ENCODE measurements at regions not wholly inside any gene's neighbourhood (a gene's known extent, or its start where the extent isn't known, plus 50 kb on each side); places are given as distances from the start of the nearest gene placed in this dataset.

DNA sequence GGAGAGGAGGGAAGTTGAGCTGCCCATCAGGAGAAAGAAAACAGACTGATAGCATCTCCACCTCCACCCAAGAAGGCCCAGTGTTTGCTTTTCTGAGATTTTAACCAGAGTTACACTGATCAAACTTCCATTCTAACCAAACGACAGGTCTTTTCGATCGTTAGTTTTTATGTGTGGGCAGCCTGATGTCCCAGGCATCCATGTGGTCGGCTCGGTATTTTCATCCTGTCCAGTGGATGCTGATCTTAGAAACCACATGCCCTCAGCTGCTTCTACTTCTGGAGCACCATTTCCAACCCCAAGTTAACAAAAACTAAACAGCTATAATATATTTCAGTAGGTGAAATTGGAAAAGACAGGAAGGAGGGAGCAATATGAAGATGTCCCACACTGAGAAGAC, 536.8 kb upstream of the JAG1 start:
- no peak for DNase-seq (ENCODE audit: low read depth in 2 of 2)

DNA sequence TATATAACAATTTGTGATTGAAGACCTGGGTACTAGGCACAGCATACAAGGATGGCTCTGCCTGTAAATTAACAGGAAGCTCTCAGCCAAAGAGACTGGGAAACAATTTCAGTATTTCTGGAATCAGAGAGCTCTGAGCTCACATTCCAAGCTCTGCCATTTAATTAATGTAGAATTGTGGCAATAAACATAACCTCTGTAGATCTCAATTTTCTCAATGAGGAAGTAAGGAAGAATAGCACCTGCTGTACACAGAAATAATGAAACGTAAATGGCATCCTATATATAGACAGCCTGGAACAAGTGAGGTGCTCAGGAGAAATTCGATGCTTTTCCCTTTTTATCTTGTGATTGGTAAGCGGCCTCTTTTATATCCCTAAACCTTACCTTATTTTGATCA, 538.5 kb upstream of the JAG1 start:
- DNase-seq (ENCODE audit: low read depth in 2 of 2): no peak

DNA sequence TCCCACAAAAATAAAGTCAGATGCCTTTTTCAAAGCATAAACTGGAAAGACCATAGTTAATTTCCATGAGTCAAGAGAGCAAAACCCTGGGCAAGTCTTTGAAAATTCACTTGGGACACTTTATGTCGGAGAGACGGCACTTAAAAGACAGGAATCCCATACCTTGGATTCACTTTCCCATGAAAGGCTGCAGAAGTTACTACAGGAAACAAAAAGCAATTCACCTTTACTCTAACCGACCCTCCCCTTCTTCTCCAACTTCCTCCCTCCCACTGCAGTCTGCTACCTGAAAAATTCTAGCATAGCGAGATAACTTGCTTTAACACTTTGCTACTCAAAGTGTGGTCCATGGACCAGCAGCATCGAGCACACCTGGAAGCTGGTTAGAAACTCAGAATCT, 539.1 kb upstream of the JAG1 start:
- no peak for DNase-seq (ENCODE audit: low read depth in 2 of 2)

DNA sequence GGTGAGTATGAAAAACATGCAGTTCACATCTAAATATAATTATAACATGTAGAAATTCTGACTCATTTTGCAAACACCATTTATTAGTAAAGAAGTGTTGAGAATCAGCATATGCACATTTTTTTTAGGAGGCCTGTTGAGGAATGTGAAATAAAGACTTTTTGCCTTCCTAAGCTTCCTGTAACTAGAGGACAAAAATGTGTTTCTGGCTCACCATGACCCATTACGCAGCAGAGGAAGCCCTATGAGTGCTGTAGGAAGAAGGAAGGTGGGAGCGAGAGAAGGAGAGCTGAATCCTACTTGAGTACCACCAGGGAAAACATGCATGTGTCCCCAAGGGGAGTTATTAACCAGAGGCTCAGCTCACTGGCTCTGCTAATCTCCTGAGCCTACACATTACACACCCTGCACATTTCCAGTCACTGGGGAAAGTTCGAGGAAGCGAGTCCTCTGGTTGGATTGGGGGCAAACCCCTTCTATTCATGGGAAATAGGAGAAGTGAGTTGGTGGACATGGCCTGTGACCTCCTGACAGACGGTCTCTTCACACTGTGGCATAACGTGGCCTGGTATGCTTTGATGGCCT, 540.5 kb upstream of the JAG1 start:
- no peak for DNase-seq (ENCODE audit: low read depth in 2 of 2)

DNA sequence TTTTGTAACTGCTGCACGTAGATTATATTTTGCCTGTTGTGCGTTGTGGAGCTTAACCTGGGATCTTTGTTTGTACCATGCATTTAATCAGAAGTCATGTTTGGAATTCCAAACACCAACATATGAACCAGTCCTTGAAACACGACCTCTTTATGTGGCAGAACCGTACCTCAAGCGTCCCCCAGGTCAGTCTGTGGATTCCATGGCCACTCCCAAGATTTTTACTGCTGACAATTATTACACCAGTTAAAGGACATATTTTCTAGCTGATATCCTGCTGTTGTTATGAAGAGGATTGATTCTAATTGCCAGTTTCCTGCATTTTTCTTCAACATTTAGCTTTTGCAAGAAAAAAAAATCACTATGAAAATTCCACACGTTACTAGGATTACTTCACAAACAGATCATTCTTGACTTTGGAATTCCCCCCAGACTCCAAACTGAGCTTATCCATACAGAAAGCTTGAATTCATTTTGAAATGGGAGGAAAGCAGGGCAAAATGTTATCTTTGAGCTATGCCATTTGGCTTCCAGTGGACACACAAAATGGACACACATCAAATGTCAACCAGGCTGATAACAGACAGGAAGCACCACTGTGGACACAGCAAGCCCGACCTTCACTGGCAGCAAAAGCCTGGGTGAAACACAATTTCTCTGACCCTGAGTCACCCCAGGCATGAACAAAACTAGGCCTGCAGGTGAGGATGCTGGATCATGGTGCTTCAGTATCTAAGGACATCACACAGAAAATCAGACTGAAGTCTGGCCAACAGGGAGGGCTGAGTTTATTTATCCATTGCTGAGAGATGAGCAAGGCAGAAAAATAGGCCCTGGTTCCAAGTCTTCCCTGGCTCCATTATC, 542.9 kb upstream of the JAG1 start:
- DNase-seq (ENCODE audit: low read depth in 2 of 2): no peak

DNA sequence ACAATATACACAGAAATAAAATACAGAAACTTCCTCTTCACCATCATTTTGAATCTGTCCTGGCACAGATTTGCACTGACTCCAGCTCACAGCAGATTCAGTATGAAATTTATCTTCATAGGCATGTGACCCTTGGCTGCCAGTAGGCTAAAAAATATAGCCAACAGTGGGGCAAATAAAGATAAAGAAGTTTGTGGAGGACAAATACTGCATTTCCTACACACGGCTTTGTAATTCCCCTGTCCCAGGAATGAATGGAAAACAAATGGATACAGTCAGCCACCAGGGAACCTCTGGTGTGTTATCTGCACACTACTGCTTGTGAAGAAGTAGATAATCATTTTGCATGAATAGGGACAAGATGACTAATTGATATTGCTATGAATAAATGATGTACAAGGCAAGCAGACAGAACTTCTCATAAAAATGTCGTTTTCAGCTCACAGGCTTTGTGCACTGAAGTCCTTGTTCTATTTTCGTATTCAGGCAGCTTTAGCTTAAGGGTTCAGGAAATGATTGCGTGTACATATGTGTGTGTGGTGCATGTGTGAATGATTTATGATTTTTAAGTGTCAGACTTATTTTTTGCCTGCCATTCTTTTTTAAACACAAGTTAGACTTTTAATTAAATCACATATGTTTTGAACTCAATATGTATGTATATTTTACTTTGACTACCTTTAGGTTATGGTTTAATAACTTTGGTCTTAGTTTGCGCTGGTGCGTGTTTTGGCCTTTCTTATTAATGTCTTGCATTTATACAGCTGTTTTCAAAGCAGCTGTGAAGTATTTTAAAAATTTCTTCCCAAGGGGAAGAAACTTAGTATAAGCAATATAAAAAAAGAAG, 543.8 kb upstream of the JAG1 start:
- DNase-seq (ENCODE audit: low read depth in 2 of 2): no peak

DNA sequence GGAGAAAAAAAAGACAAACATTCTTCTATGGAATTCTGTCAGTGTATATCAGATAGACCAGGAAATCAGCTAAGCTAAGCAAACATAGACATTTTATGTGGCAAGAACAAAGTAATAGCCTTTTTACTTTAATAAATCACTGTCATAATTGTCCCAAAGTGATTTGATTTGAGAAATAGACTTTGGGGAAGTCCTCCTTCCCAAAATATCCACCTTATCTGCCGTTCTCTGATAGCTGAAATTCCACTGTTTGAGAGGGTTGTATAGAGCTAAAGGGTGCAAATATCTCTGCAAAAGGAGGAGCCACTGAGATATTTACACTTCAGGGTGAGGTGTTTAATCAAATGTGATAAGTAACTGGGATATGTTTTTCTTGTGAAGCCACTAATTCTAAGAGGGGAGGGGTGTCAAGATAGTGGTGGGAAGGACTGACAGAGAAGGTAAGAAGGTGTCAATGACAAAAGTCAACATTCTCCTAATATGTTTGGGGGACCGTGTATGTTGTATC, 544.4 kb upstream of the JAG1 start:
- DNase-seq (ENCODE audit: low read depth in 2 of 2): no peak

DNA sequence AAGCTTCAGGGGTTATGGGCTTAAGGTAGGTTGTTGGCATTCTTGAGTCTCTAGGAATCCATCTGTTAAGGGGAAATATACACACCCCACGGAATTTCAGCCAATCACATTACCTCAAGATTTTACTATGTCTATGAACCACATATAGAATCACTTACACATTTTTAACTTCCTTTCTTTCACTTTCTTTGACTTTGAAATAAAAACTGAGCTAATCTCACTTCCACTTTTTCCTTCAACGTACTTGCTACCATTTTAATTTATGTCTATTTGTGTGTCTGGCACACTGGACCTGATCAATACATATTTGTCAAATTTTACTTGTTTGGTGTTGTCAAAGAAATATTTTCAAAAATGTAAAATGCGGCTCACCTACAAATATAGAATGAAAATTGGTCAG, 545.4 kb upstream of the JAG1 start:
- DNase-seq (ENCODE audit: low read depth in 2 of 2): no peak

DNA sequence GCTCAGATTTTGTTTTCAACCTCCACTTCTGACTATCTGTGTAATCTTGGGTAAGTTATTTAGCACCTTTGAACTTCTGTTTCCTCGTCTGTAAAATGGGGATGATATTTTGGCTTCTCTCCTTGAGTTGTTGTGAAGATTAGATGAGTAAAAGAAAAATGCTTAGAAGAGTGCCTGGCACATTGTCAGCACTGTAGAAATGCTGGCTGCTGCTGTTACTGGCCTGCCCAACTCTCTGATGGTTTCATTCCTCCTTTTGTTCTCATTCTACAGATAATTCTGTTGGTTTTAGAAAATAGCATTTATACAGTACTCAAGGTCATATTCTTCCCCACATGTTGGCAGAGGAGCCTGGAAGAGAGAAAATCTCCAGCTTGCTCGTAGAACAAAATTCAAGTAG, 547.2 kb upstream of the JAG1 start:
- DNase-seq (ENCODE audit: low read depth in 2 of 2): no peak

DNA sequence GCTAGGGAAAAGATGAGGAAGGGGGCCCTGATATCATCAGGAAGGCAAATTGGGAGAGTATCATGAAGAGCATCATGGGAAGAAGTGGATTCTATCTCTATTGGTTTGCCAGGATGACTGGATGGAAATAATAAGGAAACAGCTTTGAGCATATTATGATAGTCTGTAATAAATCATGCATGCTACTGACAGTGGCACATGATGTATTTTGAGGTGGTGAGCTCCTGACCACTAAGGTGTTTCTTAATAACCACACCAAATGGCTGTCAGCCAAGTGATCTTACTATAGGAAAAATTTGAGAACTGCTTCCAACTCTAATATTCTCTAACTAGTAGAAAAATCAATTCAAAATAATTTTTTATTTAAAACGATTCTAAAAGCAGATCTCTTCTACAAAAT, 548.4 kb upstream of the JAG1 start:
- no peak for DNase-seq (ENCODE audit: low read depth in 2 of 2)

DNA sequence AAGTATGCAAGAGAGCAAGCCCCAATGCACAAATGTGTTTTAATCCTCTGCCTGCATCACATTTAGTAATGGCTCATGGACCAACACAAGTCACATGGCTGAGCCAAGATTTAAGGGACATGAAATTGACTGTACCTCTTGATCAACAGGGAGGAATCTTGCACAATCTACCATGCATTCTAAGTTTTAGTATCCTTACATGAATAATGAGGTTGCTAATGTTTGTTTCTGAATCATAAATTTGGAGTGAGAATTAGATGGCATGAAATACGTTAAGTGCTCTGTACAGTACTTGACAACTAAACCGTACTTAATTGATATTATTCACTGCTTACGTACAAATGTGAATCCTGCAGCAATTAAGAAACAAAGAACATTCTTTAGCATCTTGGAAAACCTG, 553.8 kb upstream of the JAG1 start:
- no peak for DNase-seq (ENCODE audit: low read depth in 2 of 2)

DNA sequence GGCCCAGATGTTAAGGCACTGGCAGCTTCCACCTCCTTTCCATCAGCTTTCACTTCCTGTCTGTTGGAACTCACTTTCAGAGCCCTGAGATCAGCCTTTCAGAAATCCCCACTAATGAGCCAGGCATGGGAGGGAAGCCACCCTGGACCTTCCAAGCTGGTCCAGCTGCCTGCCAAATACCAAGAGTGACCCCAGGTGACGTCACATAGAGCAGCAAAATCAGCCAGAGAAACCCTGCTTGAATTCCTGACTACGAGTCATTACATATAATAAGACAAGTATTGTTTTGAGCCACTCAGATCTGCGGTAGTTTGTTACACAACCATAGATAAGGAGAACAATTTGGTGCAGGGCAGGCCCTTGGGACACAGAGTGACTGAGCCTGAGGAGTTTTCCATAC, 556.0 kb upstream of the JAG1 start:
- no peak for DNase-seq (ENCODE audit: low read depth in 2 of 2)

DNA sequence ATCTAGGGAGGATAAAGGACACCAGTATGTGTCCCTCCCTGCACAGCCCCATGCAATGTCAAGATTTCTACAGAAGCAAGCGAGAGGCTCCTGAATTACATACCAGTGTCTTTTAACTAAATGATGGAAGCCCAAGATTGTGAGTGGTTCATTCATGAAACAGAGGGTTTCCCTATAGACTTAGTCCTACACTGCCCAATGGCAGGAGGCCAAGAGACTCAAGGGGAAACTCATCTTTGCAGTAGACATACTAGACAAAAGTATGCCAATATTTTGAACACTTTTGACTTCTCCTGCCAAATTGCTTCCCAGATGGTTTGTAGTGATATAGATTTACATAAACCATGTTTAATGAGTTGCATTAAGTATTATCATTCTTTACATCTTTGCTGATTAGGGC, 557.2 kb upstream of the JAG1 start:
- no peak for DNase-seq (ENCODE audit: low read depth in 2 of 2)

DNA sequence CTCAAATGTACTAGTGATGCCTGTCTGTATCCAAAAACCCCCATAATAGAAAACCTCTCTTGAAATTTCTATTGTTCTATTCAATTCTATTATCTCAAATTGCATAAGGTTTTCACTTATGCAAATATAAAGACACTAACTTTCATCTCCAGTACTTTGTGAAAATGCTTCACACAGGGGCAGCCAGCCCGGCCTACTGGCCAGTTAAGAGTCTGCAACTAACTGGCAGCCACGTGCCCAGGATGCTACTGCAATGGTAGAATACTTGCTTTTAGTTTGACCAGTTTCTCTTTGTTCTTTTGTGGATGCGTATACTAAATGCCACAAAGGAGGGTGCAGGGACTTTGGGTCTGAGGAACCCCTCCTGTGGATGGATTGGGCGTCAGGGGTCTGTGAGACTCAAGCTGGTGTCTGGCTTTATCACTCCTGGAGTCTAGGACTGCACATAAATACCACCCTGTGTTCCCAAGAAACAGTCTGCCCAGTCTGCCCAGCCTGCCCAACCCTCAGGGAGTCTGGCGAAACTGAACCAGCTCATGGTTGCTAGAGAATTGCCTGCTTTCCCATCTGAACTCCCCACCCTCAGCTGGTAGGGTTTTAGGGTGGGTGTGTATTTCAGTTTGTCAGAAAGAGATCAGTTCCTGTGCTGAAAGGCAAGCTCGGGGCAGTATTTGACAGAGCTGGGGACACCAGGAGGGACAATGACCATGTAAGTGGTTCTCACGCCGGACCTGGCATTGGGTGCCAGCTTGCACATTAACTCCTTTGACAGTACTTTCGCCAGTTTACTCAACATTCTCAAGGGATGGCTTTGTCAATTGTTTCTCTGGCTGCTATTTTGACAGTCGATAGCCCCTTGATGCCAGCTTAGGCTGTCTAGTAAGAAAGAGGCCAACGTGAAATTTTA, 558.2 kb upstream of the JAG1 start:
- no peak for DNase-seq (ENCODE audit: low read depth in 2 of 2)

DNA sequence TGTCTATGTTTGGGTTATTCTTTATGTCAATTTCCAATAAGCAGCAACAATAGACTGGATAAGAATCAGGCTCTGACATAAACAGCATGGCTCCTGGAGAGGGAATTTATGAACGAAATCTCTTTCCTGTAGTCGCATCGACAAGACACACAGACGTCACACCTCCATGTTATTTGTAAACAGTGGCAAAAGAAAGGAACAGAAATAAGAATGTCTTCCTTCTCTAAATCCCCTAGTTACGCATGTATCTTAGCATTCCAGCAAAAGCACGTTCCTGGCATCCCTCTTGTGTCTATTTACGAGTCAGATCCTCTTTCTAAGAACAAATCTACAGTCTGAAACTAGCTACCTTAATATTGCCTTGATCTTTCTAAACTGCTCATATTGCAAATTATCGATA, 559.1 kb upstream of the JAG1 start:
- DNase-seq (ENCODE audit: low read depth in 2 of 2): no peak

DNA sequence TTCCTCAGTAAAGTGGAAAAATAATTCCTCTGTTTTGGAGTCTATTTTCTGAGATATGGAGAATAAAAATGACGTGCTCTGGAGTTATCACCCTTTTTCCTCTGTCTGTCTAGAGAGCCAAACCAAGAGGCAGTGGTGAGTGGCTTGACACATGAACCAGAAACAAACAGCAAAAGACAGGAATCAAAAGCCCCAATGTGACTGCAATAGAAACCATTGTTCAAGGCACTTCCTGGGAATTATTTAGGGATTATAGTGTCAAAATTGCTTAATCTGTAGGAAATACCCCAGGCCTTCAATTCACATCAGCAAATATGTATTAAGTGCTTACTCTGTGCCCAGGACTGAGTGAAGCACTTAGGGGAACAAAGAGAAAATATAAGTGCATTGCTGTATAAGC, 560.4 kb upstream of the JAG1 start:
- DNase-seq (ENCODE audit: low read depth in 2 of 2): no peak

DNA sequence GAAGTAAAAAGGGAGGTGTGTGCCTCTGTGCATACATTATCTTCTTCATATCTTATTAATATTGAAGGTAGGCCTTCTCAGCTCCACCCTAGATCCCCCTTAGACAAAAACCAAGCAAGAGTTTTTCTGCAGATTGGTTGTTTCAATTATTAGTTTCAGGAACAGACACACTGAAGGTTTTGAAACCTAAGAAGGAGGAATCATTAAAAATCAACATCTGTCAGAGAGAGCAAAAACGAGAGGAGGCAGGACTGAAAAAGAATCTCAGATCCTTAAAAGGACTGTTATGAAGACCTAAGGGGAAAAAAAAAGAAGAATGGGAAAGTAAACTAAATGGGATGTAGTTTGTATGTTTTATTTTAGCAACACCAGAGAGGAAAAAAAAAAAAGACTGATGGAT, 560.8 kb upstream of the JAG1 start:
- no peak for DNase-seq (ENCODE audit: low read depth in 2 of 2)

DNA sequence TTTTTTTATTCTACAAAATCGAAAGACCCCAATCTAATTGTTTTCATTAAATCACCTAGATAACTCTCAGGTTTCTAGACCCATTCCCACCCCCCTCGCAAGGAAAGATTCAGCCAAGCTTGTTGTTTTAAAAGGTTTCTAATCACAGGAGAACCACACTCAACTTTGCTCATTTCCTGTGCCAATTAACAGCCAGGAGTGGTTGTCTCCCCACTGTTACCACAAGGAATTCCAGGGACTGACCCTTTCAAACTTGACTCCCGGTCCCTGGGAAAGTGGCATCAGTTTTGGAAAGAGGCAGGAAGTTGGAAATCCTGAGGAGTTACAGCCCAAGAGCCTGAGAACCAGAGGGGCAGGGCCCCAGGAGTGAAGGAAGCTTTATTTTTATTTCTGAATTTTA, 561.3 kb upstream of the JAG1 start:
- no peak for DNase-seq (ENCODE audit: low read depth in 2 of 2)

DNA sequence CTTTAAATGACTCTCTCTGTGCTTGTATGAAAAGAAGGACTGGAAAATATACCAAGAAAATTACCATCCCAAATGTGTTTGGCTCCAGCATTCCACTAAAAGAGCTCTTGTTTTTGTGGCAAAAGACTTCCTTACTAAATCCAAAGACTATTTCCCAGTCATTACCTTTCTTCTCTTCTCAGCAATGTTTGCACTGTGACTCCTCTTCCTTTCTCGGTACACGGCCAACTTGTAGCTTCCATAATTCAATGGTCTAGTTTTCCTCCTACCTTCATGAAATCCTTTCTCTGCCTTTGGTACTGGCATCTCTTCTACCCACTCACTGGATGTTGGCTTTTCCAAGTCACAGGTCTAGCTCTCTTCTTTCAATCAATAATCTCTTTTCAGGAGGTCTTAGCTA, 568.5 kb upstream of the JAG1 start:
- DNase-seq (ENCODE audit: low read depth in 2 of 2): no peak

DNA sequence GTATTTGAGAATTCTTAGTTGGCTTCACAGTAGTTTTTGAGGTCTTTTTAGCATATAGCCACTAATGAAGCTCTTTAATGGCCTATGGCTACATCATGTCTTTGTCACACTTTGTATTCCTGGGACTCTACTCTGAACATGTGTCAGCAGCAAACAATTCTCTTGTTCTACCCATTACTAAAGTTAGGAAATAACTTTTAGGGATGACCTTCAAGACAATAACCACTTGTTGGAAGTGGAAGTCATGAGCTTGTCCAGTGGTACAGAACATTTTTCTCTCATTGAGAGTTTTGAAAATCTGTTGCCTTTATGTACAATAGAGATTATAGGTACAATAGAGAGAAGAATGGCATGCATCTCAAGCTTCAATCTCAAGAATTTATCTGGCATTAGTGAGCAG, 571.6 kb upstream of the JAG1 start:
- DNase-seq (ENCODE audit: low read depth in 2 of 2): no peak

DNA sequence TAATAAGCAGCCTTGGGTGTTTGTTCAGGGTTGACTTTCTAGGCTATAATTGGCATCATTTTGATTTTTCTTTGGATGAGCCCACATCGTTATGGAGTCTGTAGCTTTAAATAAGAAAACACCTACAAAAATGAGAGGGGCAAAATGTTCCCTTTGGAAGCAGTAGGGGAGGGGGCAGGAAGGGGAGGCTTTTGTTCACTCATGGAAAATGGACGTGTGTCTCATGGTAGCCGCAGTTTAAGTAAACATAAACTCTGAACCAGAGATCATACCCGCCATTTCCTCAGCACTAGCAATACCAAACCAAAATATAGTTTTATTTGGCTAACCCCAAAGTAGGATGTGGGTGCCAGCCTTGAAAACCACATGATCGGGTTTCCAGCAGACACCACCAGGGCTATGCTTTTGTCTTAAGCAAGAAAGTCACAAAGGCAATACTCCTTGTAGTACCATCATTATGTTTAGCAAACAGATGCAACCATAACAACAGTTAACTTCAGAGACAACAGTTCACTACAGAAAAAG, 572.5 kb upstream of the JAG1 start:
- DNase-seq (ENCODE audit: low read depth in 2 of 2): no peak
